Jurkat, Clone E6-1 (cell line): ENCODE measurements at regions not wholly inside any gene's neighbourhood (a gene's known extent, or its start where the extent isn't known, plus 50 kb on each side); places are given as distances from the start of the nearest gene placed in this dataset.
A peak's percentile ranks its signal among the peaks of the same experiment; 100 is the strongest.

Source experiments
- DNase-seq: peaks from one replicate; pipeline ENCODE4 v3.0.0-alpha.2; 2011; ENCODE audit warnings: low read depth, low spot score
- H3K4me3 ChIP-seq: 2 replicates; pipeline ENCODE4 v1.5.1; 2011; ENCODE audit warnings: mild to moderate bottlenecking, low read length, control low read depth, moderate library complexity

- peak; percentile 19 for DNase-seq
- peak overlapping the region; percentile 52 for H3K4me3 ChIP-seq
Observed at GRCh38 chr4:140252742-140253555, 99.0 kb upstream of the MAML3 start.

GRCh38 chr4:140252141-140252741 is 98.3 kb upstream of the MAML3 start:
- H3K4me3 ChIP-seq, result peak overlapping the region; percentile 52; the same call in 1 of the 2 replicates
- DNase-seq, result no peak

GRCh38 chr4:140251571-140251970 is 97.6 kb upstream of the MAML3 start:
- DNase-seq, result no peak
- no peak overlapping the region for H3K4me3 ChIP-seq

GRCh38 chr4:140250989-140251552 is 97.1 kb upstream of the MAML3 start:
- no peak for DNase-seq
- H3K4me3 ChIP-seq, result no peak overlapping the region

GRCh38 chr4:140249351-140249750 is 95.4 kb upstream of the MAML3 start:
- peak; percentile 36 for DNase-seq
- no peak overlapping the region for H3K4me3 ChIP-seq

- no peak for DNase-seq
- no peak overlapping the region for H3K4me3 ChIP-seq
Observed at GRCh38 chr4:140247237-140247636, 93.3 kb upstream of the MAML3 start.

GRCh38 chr4:140246216-140246615 is 92.2 kb upstream of the MAML3 start:
- H3K4me3 ChIP-seq, result no peak overlapping the region
- DNase-seq, result no peak

GRCh38 chr4:140244328-140244727 is 90.3 kb upstream of the MAML3 start:
- H3K4me3 ChIP-seq, result no peak overlapping the region
- DNase-seq, result no peak

GRCh38 chr4:140243278-140243753 is 89.3 kb upstream of the MAML3 start:
- no peak overlapping the region for H3K4me3 ChIP-seq
- DNase-seq, result no peak

- H3K4me3 ChIP-seq, result no peak overlapping the region
- DNase-seq, result peak; percentile 33
Observed at GRCh38 chr4:140242357-140243277, 88.6 kb upstream of the MAML3 start.

- H3K4me3 ChIP-seq, result no peak overlapping the region
- DNase-seq, result no peak
Observed at GRCh38 chr4:140240237-140240636, 86.3 kb upstream of the MAML3 start.

GRCh38 chr4:140239311-140239710 is 85.3 kb upstream of the MAML3 start:
- DNase-seq, result no peak
- no peak overlapping the region for H3K4me3 ChIP-seq

- no peak overlapping the region for H3K4me3 ChIP-seq
- no peak for DNase-seq
Observed at GRCh38 chr4:140238351-140239056, 84.5 kb upstream of the MAML3 start.

- DNase-seq, result no peak
Observed at GRCh38 chr4:140237616-140238350, 83.8 kb upstream of the MAML3 start.

GRCh38 chr4:140236654-140237169 is 82.7 kb upstream of the MAML3 start:
- no peak for DNase-seq
- H3K4me3 ChIP-seq, result no peak overlapping the region

More at GRCh38 chr4:140237616-140238350, 83.8 kb upstream of the MAML3 start:
- no peak overlapping the region for H3K4me3 ChIP-seq

GRCh38 chr4:140234697-140235060 is 80.7 kb upstream of the MAML3 start:
- no peak for DNase-seq
- H3K4me3 ChIP-seq, result no peak overlapping the region

- no peak for DNase-seq
- no peak overlapping the region for H3K4me3 ChIP-seq
Observed at GRCh38 chr4:140233791-140234696, 80.1 kb upstream of the MAML3 start.
